ENCODE measurements at regions not wholly inside any gene's neighbourhood (a gene's known extent, or its start where the extent isn't known, plus 50 kb on each side); places are given as distances from the start of the nearest gene placed in this dataset.

GRCh38 chr13:105758918-105759860 is 776.3 kb downstream of the EFNB2 start:
- no peak overlapping the region for H3K4me3 ChIP-seq (ENCODE audit: control insufficient read depth, low read depth, low read length)
- no peak for DNase-seq (ENCODE audit: low read depth)
- no peak for TF ChIP-seq CTCF (conservative IDR thresholded peaks at IDR 0.05; ENCODE audit: control insufficient read depth, insufficient read depth, low read depth, low read length)

- TF ChIP-seq CTCF (conservative IDR thresholded peaks at IDR 0.05; ENCODE audit: control insufficient read depth, insufficient read depth, low read depth, low read length): no peak
- no peak overlapping the region for H3K4me3 ChIP-seq (ENCODE audit: control insufficient read depth, low read depth, low read length)
- DNase-seq (ENCODE audit: low read depth): no peak
Observed at GRCh38 chr13:105740739-105741138, 794.7 kb downstream of the EFNB2 start.

- TF ChIP-seq CTCF (conservative IDR thresholded peaks at IDR 0.05; ENCODE audit: control insufficient read depth, insufficient read depth, low read depth, low read length): no peak
- DNase-seq (ENCODE audit: low read depth): no peak
- H3K4me3 ChIP-seq (ENCODE audit: control insufficient read depth, low read depth, low read length): no peak overlapping the region
Observed at GRCh38 chr13:105737688-105738087, 797.8 kb downstream of the EFNB2 start.

- no peak overlapping the region for H3K4me3 ChIP-seq (ENCODE audit: control insufficient read depth, low read depth, low read length)
- no peak for TF ChIP-seq CTCF (conservative IDR thresholded peaks at IDR 0.05; ENCODE audit: control insufficient read depth, insufficient read depth, low read depth, low read length)
- no peak for DNase-seq (ENCODE audit: low read depth)
Observed at GRCh38 chr13:105735281-105735680, 800.2 kb downstream of the EFNB2 start.

GRCh38 chr13:105732806-105733529 is 802.5 kb downstream of the EFNB2 start:
- DNase-seq (ENCODE audit: low read depth): no peak
- H3K4me3 ChIP-seq (ENCODE audit: control insufficient read depth, low read depth, low read length): no peak overlapping the region
- TF ChIP-seq CTCF (conservative IDR thresholded peaks at IDR 0.05; ENCODE audit: control insufficient read depth, insufficient read depth, low read depth, low read length): no peak

- TF ChIP-seq CTCF (conservative IDR thresholded peaks at IDR 0.05; ENCODE audit: control insufficient read depth, insufficient read depth, low read depth, low read length): no peak
- H3K4me3 ChIP-seq (ENCODE audit: control insufficient read depth, low read depth, low read length): no peak overlapping the region
- DNase-seq (ENCODE audit: low read depth): no peak
Observed at GRCh38 chr13:105725887-105726286, 809.6 kb downstream of the EFNB2 start.
